ENCODE measurements at regions not wholly inside any gene's neighbourhood (a gene's known extent, or its start where the extent isn't known, plus 50 kb on each side); places are given as distances from the start of the nearest gene placed in this dataset.

DNA sequence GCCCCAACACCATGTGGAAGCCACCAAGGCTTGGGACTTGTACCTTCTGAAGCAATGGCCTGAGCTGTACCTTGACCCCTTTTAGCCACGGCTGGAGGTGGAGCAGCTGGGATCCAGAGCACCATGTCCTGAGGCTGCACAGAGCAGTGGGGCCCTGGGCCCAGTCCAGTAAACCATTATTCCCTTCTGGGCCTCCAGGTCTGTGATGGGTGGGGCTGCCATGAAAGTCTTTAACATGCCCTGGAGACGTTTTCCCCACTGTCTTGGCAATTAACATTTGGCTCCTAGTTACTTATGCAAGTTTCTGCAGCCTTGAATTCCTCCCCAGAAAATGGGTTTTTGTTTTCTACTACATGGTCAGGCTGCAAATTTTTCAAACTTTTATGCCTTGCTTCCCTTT is 323.7 kb upstream of the ZP4 start:
- TF ChIP-seq CTCF (IDR thresholded peaks at IDR 0.05) (no peak), EP300 (IDR thresholded peaks at IDR 0.05) (no peak), POLR2AphosphoS5 (IDR thresholded peaks at IDR 0.05) (no peak)

Data from upper lobe of left lung (tissue), 4 donors.